Stimulated activated memory B cell treated with anti-CD40 and anti-IgM and Interleukin-4, amounts not matched to agents 10 μg/mL and 1 μg/mL and 100 μg/mL, for 72 hours (primary cell): ENCODE measurements at regions not wholly inside any gene's neighbourhood (a gene's known extent, or its start where the extent isn't known, plus 50 kb on each side); places are given as distances from the start of the nearest gene placed in this dataset.
"Not testable (repeated sequence)": the region's sequence is repeated elsewhere in the genome, so short reads cannot be mapped to it uniquely, and the experiment has no call there.

Experiments used
- ATAC-seq: fragments of 150-1000 bp; cut with Tn5 transposase; 2 replicates; pipeline ENCODE4 v1.10.0; 2021
- H3K27ac Mint-ChIP-seq: one replicate; pipeline ENCODE4 v1.8.0; 2022; ENCODE audit warnings: mild to moderate bottlenecking, mixed read lengths
- H3K27me3 Mint-ChIP-seq: one replicate; pipeline ENCODE4 v1.8.0; 2022; ENCODE audit warnings: mixed read lengths
- H3K36me3 Mint-ChIP-seq: one replicate; pipeline ENCODE4 v1.8.0; 2022; ENCODE audit warnings: mixed read lengths
- H3K4me1 Mint-ChIP-seq: one replicate; pipeline ENCODE4 v1.8.0; 2022; ENCODE audit warnings: mixed read lengths
- H3K4me3 Mint-ChIP-seq: one replicate; pipeline ENCODE4 v1.8.0; 2022; ENCODE audit warnings: mild to moderate bottlenecking, moderate library complexity, mixed read lengths
- H3K9me3 Mint-ChIP-seq: one replicate; pipeline ENCODE4 v1.8.0; 2022; ENCODE audit warnings: mixed read lengths

GRCh38 chr17:71184716-71185115 is 936.1 kb upstream of the SOX9 start:
- Mint-ChIP-seq H3K9me3 (peaks cover 6% of the 10 kb centered on the region), H3K4me1 (no peaks in the 10 kb centered on the region), H3K36me3 (no peaks in the 10 kb centered on the region), H3K4me3 (no peak overlapping the region), H3K27ac (no peak overlapping the region), H3K27me3 (no peaks in the 10 kb centered on the region)
- ATAC-seq: no peak

GRCh38 chr17:71187145-71187878 is 933.5 kb upstream of the SOX9 start:
- Mint-ChIP-seq H3K4me3 (no peak overlapping the region), H3K27ac (no peak overlapping the region), H3K4me1 (no peaks in the 10 kb centered on the region), H3K9me3 (peaks cover 6% of the 10 kb centered on the region), H3K36me3 (no peaks in the 10 kb centered on the region), H3K27me3 (no peaks in the 10 kb centered on the region)
- ATAC-seq: no peak

- Mint-ChIP-seq H3K9me3 (peaks cover 6% of the 10 kb centered on the region), H3K4me1 (no peaks in the 10 kb centered on the region), H3K27me3 (no peaks in the 10 kb centered on the region), H3K27ac (no peak overlapping the region), H3K4me3 (no peak overlapping the region), H3K36me3 (no peaks in the 10 kb centered on the region)
- ATAC-seq: no peak
Observed at GRCh38 chr17:71188811-71189492, 931.9 kb upstream of the SOX9 start.

GRCh38 chr17:71189493-71189831 is 931.4 kb upstream of the SOX9 start:
- Mint-ChIP-seq H3K27me3 (no peaks in the 10 kb centered on the region), H3K36me3 (no peaks in the 10 kb centered on the region), H3K27ac (no peak overlapping the region), H3K4me1 (no peaks in the 10 kb centered on the region), H3K9me3 (peaks cover 9% of the 10 kb centered on the region), H3K4me3 (no peak overlapping the region)
- no peak for ATAC-seq

- Mint-ChIP-seq H3K27me3 (no peaks in the 10 kb centered on the region), H3K4me1 (no peaks in the 10 kb centered on the region), H3K4me3 (no peak overlapping the region), H3K27ac (no peak overlapping the region), H3K9me3 (peaks cover 4% of the 10 kb centered on the region), H3K36me3 (no peaks in the 10 kb centered on the region)
- no peak for ATAC-seq
Observed at GRCh38 chr17:71192039-71192555, 928.7 kb upstream of the SOX9 start.

- H3K9me3 Mint-ChIP-seq: peaks cover 4% of the 10 kb centered on the region
- no peak overlapping the region for H3K27ac Mint-ChIP-seq
- H3K27me3 Mint-ChIP-seq: no peaks in the 10 kb centered on the region
- no peaks in the 10 kb centered on the region for H3K36me3 Mint-ChIP-seq
- H3K4me3 Mint-ChIP-seq: no peak overlapping the region
- no peak for ATAC-seq
- H3K4me1 Mint-ChIP-seq: no peaks in the 10 kb centered on the region
Observed at GRCh38 chr17:71192848-71193247, 928.0 kb upstream of the SOX9 start.

GRCh38 chr17:71200597-71200996 is 920.2 kb upstream of the SOX9 start:
- no peaks in the 10 kb centered on the region for H3K27me3 Mint-ChIP-seq
- no peaks in the 10 kb centered on the region for H3K36me3 Mint-ChIP-seq
- no peaks in the 10 kb centered on the region for H3K9me3 Mint-ChIP-seq
- no peak overlapping the region for H3K4me3 Mint-ChIP-seq
- no peak overlapping the region for H3K27ac Mint-ChIP-seq
- H3K4me1 Mint-ChIP-seq: no peaks in the 10 kb centered on the region
- no peak for ATAC-seq

- Mint-ChIP-seq H3K4me1 (no peaks in the 10 kb centered on the region), H3K27me3 (no peaks in the 10 kb centered on the region), H3K4me3 (no peak overlapping the region), H3K9me3 (no peaks in the 10 kb centered on the region), H3K36me3 (no peaks in the 10 kb centered on the region), H3K27ac (no peak overlapping the region)
- no peak for ATAC-seq
Observed at GRCh38 chr17:71201639-71202038, 919.2 kb upstream of the SOX9 start.

- Mint-ChIP-seq H3K27ac (no peak overlapping the region), H3K4me3 (no peak overlapping the region), H3K27me3 (no peaks in the 10 kb centered on the region), H3K4me1 (no peaks in the 10 kb centered on the region), H3K36me3 (no peaks in the 10 kb centered on the region), H3K9me3 (no peaks in the 10 kb centered on the region)
- no peak for ATAC-seq
Observed at GRCh38 chr17:71202449-71202848, 918.4 kb upstream of the SOX9 start.

GRCh38 chr17:71203953-71204352 is 916.9 kb upstream of the SOX9 start:
- Mint-ChIP-seq H3K4me1 (no peaks in the 10 kb centered on the region), H3K4me3 (no peak overlapping the region), H3K27me3 (no peaks in the 10 kb centered on the region), H3K27ac (no peak overlapping the region), H3K36me3 (no peaks in the 10 kb centered on the region), H3K9me3 (no peaks in the 10 kb centered on the region)
- ATAC-seq: no peak

GRCh38 chr17:71205951-71206350 is 914.9 kb upstream of the SOX9 start:
- ATAC-seq, H3K9me3 Mint-ChIP-seq, H3K27me3 Mint-ChIP-seq, H3K36me3 Mint-ChIP-seq, H3K4me1 Mint-ChIP-seq, H3K4me3 Mint-ChIP-seq, H3K27ac Mint-ChIP-seq: not testable (repeated sequence)

GRCh38 chr17:71208111-71208704 is 912.6 kb upstream of the SOX9 start:
- H3K9me3 Mint-ChIP-seq: peaks cover 9% of the 10 kb centered on the region
- no peaks in the 10 kb centered on the region for H3K27me3 Mint-ChIP-seq
- no peak overlapping the region for H3K4me3 Mint-ChIP-seq
- H3K36me3 Mint-ChIP-seq: no peaks in the 10 kb centered on the region
- no peak for ATAC-seq
- H3K27ac Mint-ChIP-seq: no peak overlapping the region
- H3K4me1 Mint-ChIP-seq: no peaks in the 10 kb centered on the region

- H3K4me3 Mint-ChIP-seq: no peak overlapping the region
- ATAC-seq: no peak
- H3K4me1 Mint-ChIP-seq: no peaks in the 10 kb centered on the region
- H3K27ac Mint-ChIP-seq: no peak overlapping the region
- H3K27me3 Mint-ChIP-seq: no peaks in the 10 kb centered on the region
- H3K9me3 Mint-ChIP-seq: peaks cover 19% of the 10 kb centered on the region
- no peaks in the 10 kb centered on the region for H3K36me3 Mint-ChIP-seq
Observed at GRCh38 chr17:71213936-71214335, 906.9 kb upstream of the SOX9 start.

- H3K36me3 Mint-ChIP-seq: no peaks in the 10 kb centered on the region
- no peaks in the 10 kb centered on the region for H3K27me3 Mint-ChIP-seq
- H3K9me3 Mint-ChIP-seq: peaks cover 19% of the 10 kb centered on the region
- H3K4me1 Mint-ChIP-seq: no peaks in the 10 kb centered on the region
- no peak overlapping the region for H3K4me3 Mint-ChIP-seq
- no peak for ATAC-seq
- no peak overlapping the region for H3K27ac Mint-ChIP-seq
Observed at GRCh38 chr17:71217769-71218168, 903.1 kb upstream of the SOX9 start.

GRCh38 chr17:71224824-71225575 is 895.8 kb upstream of the SOX9 start:
- no peaks in the 10 kb centered on the region for H3K4me1 Mint-ChIP-seq
- ATAC-seq: no peak
- no peaks in the 10 kb centered on the region for H3K27me3 Mint-ChIP-seq
- no peak overlapping the region for H3K4me3 Mint-ChIP-seq
- no peaks in the 10 kb centered on the region for H3K36me3 Mint-ChIP-seq
- H3K9me3 Mint-ChIP-seq: peaks cover 5% of the 10 kb centered on the region
- H3K27ac Mint-ChIP-seq: no peak overlapping the region
